NCI-H1417 (cell line): ENCODE measurements at regions not wholly inside any gene's neighbourhood (a gene's known extent, or its start where the extent isn't known, plus 50 kb on each side); places are given as distances from the start of the nearest gene placed in this dataset.
A peak's percentile ranks its signal among the peaks of the same experiment; 100 is the strongest.

ENCODE experiments used
- DNase-seq, 3 experiments: peaks; one replicate each; lab custom pipeline; 2025; lab: John Stamatoyannopoulos, UW

DNA sequence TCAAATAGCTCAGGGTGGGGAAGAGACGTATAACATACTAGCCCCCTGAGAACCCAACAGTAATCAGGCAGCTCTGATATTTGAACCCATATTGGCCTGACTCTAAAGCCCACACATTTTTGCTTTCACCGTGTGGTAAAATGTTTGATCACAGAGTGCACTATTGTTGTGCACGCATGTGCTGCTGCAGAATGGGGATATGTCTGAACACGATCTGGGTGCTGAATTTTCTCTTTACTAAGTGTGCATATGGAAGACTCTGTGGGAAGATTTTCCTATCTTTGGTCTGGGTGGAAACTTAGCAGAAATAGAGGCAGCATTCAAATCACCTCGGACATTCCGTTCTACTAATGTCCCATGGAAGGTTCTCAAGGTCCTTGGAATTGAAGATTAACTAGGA lies 800.1 kb downstream of the TFAP2A start:
- DNase-seq, result no peak

DNA sequence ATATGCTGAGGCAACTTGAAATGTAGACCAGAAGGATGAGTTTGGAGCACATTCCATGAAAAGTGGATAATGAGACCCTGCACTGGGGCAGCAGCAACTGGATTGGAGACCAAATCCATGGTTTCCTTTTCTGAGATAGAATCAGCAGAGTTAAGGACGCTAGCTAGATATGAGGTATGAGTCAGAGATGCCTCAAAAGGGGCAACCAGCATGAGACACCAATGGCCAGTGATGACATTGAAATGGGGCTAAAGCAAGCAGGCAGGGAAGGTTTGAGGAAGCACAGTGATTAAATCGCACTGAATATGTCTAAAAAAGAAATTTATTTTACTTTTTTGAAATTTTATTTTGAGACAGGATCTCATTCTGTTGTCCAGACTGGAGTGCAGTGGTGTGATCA lies 802.4 kb downstream of the TFAP2A start:
- DNase-seq, result no peak

DNA sequence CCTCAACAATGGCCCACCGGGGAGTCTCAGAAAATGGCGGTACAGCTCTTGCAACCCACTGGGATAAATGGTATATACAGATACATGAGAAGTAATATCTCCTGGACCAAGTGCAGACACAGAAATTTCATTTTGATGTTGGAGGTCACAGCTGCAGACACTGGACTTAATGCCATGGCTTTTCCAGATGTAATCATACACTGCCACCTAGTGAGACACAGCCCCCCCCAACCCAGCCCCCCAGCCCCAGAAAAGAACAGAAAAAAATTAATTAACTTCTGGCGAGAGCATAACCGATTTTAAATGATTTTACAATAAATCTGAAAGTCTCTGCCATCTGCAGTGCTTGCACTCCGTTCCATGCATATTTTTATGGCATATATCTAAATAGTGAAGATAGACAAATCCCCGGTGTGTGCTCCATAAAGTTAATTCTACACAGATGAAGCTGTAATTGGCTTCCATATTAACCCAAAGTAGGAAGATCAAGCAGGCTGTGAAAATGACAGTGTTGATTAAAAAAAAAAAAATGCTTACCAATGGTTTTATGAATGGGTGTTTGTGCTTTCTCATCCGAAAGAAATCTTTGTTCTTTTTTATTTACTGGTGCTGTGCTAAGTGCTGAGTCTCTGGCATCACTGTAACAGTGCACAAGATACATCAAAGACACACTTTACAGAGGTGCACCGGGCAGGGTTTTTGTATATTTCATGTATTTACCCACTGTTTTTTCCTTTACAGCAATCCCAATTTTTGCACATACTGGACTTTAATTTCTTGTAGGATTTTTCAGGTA lies 804.1 kb downstream of the TFAP2A start:
- peak in 1 of 3 experiments; percentile 3 for DNase-seq

DNA sequence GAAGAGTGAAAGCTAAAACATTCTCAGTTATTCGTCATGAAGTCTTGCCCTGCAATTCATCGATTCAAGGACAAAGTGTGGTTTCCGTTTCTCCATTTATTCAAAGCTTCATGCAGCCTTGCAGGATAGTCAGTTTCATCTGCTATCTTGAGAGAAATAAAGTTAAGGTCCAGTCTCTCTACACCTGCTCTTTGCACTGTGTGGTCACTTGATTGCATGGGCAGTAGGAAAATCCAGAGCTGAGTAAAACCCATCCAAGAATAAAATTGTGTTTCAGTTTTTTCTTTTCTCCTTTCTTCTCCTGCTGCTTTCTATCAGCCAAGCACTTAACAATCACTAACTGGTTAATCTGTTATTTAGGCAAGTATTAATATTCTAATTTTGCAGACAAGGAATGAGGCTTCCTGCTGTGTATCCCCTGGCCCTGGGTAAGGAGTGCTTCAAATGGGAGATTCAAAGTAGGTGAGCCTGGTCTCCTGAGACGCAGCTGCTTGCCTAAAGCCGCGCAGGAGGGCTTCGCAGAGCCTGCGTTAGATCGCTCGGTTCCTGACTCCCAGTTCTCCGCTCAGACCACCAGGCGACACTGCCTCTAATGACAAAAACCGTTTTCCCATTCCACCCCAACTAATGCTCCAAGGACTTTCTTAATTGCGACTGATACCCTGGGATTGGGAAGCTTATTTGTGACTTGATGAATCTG lies 808.3 kb downstream of the TFAP2A start:
- no peak for DNase-seq

DNA sequence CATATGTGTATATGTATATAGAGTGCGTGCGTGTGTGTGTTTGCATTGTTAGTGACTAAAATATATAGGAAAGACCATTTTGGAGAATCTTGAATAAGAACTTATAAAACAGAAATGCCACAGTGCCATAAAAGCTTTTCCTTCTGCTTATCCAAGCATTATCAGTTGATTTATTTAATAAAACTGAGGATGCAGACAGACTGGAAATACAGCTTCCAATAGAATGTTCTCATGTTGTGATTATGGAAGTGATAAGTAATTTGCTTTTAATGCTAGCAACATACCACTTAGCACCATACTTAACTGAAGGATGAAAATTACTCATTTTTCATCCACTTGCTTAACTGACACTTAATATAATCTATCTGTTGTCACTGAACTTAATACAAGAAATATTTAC lies 820.1 kb downstream of the TFAP2A start:
- DNase-seq, result peak in 1 of 3 experiments; percentile 46

DNA sequence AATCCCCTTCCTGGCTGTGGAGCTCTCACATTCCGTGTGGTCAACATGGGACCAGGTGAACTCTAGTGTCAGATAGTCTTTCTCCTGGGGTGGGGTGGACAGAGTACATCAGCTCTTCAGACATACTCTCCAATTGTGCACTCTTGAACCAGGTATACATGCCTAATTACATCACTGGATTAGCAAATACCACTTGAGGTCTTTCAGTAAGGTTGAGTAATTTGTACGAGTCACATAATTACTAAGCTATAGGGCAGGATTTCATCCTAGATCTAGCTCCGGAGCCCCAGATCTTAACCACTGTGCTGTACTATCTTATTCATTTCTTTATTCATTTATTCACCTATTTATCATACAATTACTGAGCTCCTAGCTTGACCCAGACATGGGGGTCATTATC lies 821.3 kb downstream of the TFAP2A start:
- peak in 1 of 3 experiments; percentile 6 for DNase-seq

DNA sequence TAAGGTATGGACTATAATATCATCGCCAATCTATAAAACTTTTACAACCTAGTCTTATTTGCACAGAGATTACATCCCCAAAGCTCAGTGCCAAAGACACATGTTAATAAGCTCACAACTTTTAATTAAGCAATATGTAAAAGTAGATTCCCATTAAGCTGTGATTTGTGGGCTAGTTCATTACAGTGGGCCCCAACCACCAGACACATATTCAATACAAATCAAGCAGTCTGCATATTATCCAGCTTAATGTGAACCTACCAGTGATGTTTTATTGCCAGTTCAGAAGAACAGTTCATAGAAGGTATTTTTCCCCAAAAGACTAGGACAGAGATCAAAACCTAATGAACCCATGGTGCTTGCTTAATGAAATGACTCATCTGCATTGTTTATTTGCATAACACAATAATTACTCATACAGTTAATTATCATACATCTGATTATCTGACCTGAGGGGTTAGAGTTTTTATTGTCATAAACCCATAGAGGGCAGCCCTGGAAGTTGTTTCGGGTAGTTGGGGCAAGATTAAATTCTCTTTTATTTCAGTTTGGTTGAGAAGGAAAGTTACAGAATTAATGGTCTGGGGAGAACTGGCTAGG lies 831.0 kb downstream of the TFAP2A start:
- no peak for DNase-seq

DNA sequence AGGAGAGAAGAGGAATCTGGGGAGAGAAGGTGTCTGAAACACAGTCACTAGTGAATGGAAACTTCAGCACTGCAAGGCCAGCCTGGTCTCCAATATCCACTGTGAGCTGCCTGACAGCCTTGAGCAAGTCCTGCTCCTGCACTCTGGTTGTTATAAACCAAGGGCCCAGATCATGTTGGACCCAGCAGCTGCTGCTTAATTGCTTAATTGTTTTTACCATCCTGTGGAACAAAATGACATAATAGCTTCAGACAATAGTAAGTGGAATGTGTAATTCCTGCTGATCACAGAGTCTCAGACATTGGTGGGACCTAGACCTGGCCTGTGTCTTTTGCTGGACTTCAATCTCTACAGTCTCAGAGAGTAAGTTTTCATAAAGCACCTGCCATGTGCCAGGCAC lies 833.7 kb downstream of the TFAP2A start:
- DNase-seq, result peak in 1 of 3 experiments; percentile 39

DNA sequence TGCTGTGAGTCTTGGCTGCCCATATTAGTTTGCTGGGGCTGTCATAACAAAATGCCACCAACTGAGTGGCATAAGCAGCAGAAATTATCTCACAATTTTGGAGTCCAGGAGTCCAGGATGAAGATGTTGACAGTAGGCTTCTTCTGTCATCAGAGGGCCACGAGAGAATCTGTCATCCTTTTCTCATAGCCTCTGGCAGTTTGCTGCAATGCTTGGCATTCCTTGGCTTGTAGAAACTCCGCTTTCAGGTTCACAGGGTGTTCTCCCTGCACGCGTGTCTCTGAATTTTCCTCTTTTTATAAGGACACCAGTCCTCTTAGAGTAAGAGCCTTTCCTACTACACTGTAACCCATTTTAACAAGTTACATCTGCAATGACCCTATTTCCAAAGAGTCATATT lies 838.4 kb downstream of the TFAP2A start:
- no peak for DNase-seq

DNA sequence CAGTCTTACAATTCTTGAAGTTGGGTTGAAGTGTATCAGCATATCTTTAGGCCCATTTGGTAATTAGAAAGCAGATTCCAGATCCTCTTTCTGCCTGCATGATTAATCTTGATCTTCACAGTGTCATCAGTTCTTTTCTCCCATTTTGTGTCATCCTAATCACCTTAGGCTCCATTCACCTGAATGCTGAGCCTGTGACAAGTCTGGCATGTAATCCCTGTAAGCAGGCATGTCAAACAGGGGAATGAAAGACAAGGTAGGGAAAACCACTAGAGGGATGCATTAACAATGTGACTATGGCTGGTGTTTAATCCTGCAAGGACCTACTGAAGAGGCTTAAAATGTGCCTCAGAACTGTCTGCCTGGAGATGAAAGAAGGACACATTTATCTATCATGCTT lies 848.8 kb downstream of the TFAP2A start:
- no peak for DNase-seq

DNA sequence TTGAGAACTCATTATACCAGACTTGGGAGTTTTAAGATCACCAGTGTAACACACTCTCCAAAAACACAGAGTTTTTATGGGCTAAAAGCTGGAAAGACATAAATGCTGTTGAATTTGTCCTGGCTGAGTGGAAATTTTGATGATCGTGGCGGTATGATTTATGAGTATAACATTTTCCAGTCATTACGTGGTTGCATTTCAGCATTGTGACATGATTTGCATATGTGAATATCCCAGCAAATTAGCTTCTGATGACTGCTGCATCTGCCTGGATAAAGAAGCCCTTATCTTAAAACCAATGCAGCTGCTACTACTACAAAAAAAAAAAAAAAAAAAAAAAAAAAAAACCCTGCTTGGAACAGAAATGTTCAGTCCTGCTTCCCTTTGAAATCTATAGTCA lies 850.9 kb downstream of the TFAP2A start:
- peak in 2 of 3 experiments; percentile 12 to 59 for DNase-seq

DNA sequence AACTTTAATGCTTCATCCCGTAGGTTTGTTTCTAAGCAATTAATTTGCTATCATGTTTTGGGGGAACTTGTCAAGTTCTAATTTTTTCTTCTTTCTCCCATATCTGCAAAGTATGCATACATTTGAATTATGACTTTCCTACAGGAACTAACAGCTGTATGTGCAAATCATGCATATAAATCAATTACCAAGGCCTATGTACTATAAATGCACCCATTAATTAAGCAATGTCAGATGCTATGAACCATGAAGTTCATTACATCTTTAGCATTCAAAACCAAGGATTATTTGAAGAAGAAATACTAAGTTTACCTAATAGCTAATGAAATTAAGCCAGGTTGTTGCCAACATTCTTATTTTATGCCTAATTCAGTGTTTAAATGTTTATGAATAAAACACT lies 851.3 kb downstream of the TFAP2A start:
- peak in 1 of 3 experiments; percentile 59 for DNase-seq

DNA sequence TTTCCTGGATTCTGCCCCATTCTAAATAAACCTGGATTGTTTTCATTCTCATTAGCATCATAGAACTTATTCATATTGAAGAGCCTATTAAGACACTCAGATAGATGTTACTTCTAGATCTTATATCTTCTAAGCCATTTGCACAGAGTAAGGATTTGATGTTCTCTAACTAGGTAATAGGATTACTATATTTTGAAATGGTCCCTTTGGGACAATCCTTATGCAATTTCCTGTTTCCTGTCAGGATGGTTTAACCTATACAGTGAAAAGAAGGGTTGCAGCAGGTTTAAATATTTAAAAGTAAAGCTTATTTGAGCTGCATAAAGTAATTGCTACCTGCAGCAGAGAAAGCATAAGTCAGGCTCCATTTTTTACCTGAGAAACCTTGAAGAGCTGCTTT lies 860.1 kb downstream of the TFAP2A start:
- no peak for DNase-seq

DNA sequence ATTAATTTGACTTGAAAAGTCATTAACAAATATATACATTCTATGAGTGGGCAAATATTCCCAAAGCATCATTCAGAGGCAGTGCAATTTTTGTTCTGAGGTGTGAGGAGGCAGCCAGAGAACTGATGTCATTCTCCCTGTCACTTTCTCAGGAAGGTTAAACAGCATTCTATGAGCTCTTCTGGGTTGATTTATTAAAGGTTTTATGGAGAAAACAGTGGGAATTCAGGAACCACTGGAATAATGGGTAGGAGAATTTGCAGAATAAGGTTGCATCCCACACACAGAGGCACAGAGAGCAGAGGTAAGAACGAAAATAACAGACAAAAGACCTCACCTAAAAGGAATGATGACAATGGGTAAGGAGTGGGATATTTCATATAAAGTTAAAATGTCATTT lies 860.6 kb downstream of the TFAP2A start:
- DNase-seq, result no peak

DNA sequence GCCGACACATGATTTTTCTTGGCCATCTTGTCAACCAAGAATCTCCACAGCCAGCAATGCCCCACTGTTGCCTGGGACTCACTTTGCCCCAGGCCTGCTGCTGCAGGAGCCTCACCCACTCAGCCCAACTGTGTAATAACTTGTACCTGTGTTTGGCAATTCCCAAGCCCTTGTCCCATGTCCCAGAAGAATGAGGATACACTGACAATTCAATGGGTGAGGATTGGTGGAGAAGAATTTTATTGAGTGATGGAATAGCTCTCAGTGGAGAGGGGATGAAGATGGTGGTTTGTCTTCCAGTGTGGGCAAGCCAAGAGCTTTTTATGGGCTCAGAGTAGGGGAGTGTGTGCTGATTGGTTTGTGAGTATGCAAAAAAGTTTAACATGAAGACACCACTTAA lies 861.9 kb downstream of the TFAP2A start:
- DNase-seq, result no peak

DNA sequence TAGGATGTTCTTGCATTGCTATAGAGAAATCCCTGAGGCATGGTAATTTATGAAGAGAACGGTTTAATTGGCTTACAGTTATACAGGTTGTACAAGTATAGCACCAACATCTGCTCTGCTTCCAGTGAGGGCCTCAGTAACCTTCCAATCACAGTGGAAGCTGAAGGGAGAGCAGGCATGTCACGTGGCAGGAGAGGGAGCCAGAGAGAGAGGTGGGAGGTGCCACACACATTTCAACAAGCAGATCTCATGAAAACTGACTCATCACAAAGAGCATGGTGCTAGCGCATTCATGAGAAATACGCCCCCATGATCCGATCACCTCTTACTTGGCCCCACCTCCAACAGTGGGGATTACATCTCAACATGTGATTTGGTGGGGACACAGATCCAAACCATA lies 871.2 kb downstream of the TFAP2A start:
- DNase-seq, result peak in 1 of 3 experiments; percentile 25

DNA sequence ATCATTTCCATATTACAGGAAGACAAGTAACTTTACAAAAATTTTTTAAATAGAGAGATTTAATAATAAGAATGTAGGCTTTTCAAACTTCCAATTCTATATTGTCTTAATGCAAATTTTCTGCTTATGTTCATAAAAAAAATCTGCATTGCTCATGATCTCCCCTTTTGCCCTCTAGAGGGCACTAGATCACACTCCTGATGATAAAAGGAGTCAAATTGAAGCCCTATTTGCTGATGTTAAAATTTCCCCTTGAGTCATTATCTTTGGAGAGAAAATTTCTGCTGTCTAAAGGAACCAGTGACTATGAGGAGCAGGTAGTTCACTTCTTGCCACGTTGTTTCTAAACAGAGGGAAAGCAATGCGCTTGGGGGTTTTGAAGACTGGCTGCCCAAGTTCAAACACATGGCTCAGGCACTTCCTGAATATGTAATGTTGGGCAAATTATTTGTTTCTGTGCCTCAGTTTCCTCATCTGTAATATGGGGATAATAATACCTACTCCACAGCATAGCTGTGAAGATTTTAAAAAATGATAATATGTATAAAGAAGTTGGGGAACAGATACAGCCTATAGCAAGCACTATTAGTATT lies 874.2 kb downstream of the TFAP2A start:
- peak; percentile 35 to 79 (median 63) for DNase-seq

DNA sequence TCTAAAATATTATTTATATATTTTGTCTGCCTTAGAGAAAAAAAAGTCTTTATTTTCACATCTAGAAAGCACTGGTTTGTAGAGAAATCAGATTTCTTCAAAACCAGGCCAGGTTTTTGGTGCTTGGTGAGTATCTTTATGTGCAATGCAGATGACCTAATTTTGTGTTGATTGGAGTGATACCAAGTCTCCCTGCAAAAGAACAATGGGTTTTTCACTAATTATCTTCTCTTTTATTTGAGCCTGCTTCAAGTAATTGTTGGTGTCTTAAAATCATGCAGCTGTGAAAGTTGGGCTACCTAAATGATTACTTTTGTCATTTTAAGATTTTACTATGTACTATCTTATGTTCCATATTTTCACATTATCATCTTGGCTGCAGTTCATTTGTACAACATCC lies 874.7 kb downstream of the TFAP2A start:
- DNase-seq, result peak in 1 of 3 experiments; percentile 47

DNA sequence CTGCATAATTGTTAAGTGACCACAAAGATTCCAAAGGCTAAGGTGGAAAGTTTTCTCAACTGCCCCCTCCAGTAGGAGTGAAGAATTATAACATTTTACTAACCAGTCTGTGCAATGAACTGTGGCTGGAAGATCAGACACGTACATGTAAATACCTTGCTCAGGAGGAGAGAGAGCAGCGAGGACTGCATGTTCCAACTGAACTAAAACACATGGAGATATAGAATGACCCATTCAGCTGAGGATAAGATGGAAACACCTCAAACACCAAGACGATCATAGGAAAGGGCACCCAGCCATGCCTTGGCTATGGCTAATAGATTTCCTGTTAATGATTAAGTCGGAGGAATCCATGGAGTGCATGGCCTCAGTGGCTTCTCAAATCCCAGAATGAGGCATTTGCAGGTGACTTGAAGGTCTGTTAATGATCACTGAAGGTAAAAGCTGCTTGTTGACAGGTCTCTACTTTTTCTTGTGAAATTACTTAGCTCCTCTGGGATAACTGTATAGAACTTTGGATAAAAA lies 875.6 kb downstream of the TFAP2A start:
- DNase-seq, result no peak

DNA sequence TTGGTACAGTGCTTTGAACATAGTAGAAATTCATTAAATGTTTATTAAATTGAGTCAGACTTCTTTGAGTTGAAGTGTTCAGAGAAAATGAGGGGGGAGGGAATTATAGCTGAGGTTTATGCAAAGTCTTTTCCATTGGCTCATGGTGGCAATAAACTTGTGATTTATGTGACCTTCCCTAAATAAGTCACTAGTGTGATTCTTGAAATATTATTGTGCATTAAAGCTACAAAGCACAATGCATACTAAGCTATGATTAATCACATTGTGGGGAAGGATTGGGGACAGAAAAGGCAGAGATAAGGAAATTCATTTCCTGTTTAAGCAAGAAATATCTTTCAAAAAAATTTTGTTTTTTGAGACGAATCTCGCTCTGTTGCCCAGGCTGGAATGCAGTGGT lies 877.5 kb downstream of the TFAP2A start:
- no peak for DNase-seq

DNA sequence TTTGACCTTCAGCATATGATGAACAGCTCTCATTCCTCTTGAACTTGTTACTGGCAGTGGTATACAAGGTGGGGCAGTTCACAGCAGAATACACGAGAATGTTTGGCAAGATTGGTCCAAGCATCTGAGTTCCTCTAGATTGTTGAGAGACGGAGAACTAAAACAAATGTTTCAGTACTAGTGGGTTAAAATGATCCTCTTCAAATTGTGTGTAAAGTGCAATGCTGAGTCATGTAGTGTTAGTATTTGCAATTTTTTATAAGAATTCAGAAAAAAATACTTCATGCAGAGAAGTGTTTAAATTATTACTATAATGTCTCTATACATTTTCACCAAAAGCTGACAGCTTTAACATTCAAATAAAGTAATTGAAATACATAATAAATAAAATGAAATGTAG lies 879.8 kb downstream of the TFAP2A start:
- no peak for DNase-seq
